ENCODE measurements at regions not wholly inside any gene's neighbourhood (a gene's known extent, or its start where the extent isn't known, plus 50 kb on each side); places are given as distances from the start of the nearest gene placed in this dataset.

DNA sequence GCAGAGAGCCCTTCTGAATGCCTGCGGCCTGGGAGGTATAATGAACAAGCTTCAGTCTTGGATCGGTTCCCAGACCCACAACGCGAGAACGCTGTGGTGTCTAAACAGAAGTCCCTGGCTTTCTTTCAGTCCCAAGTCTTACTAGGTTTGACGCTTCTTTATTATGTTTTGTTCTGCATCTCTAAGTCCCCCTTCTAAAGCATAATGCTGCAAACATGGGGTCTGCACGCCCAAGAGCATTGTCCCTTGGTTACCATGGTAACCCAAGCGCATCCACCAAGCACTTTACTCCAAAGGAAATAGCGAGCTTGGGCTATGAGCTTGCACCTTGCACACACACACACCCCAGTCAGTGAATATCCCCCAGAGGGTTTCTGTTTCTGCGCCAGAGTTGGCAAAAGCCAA is 193.7 kb downstream of the INO80D start:
- TF ChIP-seq EZH2 (IDR thresholded peaks at IDR 0.05; ENCODE audit: low read depth, unreplicated experiment) (no peak), POLR2AphosphoS5 (IDR thresholded peaks at IDR 0.05; ENCODE audit: low read depth) (no peak), CREB1 (CRISPR knock-in tag; IDR thresholded peaks at IDR 0.05; ENCODE audit: low read depth) (no peak), EZH2phosphoT487 (IDR thresholded peaks at IDR 0.05; ENCODE audit: unreplicated experiment) (no peak), JUNB (IDR thresholded peaks at IDR 0.05; ENCODE audit: unreplicated experiment) (no peak), ZNF114 (CRISPR knock-in tag; IDR thresholded peaks at IDR 0.05) (no peak), STAT1 (IDR thresholded peaks at IDR 0.05; ENCODE audit: unreplicated experiment) (no peak)
- TF ChIP-seq, protein P1, sequence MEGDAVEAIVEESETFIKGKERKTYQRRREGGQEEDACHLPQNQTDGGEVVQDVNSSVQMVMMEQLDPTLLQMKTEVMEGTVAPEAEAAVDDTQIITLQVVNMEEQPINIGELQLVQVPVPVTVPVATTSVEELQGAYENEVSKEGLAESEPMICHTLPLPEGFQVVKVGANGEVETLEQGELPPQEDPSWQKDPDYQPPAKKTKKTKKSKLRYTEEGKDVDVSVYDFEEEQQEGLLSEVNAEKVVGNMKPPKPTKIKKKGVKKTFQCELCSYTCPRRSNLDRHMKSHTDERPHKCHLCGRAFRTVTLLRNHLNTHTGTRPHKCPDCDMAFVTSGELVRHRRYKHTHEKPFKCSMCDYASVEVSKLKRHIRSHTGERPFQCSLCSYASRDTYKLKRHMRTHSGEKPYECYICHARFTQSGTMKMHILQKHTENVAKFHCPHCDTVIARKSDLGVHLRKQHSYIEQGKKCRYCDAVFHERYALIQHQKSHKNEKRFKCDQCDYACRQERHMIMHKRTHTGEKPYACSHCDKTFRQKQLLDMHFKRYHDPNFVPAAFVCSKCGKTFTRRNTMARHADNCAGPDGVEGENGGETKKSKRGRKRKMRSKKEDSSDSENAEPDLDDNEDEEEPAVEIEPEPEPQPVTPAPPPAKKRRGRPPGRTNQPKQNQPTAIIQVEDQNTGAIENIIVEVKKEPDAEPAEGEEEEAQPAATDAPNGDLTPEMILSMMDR (conservative IDR thresholded peaks at IDR 0.05; ENCODE audit: low read depth in 2 of 2), result no peak
- TF ChIP-seq, protein P2, sequence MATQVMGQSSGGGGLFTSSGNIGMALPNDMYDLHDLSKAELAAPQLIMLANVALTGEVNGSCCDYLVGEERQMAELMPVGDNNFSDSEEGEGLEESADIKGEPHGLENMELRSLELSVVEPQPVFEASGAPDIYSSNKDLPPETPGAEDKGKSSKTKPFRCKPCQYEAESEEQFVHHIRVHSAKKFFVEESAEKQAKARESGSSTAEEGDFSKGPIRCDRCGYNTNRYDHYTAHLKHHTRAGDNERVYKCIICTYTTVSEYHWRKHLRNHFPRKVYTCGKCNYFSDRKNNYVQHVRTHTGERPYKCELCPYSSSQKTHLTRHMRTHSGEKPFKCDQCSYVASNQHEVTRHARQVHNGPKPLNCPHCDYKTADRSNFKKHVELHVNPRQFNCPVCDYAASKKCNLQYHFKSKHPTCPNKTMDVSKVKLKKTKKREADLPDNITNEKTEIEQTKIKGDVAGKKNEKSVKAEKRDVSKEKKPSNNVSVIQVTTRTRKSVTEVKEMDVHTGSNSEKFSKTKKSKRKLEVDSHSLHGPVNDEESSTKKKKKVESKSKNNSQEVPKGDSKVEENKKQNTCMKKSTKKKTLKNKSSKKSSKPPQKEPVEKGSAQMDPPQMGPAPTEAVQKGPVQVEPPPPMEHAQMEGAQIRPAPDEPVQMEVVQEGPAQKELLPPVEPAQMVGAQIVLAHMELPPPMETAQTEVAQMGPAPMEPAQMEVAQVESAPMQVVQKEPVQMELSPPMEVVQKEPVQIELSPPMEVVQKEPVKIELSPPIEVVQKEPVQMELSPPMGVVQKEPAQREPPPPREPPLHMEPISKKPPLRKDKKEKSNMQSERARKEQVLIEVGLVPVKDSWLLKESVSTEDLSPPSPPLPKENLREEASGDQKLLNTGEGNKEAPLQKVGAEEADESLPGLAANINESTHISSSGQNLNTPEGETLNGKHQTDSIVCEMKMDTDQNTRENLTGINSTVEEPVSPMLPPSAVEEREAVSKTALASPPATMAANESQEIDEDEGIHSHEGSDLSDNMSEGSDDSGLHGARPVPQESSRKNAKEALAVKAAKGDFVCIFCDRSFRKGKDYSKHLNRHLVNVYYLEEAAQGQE (IDR thresholded peaks at IDR 0.05; ENCODE audit: unreplicated experiment), result no peak

All from GM23338 (cell line).